Effector CD4-positive, alpha-beta T cell (primary cell): ENCODE measurements at regions not wholly inside any gene's neighbourhood (a gene's known extent, or its start where the extent isn't known, plus 50 kb on each side); places are given as distances from the start of the nearest gene placed in this dataset.

Experiments used
- DNase-seq: peaks from one replicate; pipeline ENCODE4 v3.0.0-alpha.2; 2020

DNA sequence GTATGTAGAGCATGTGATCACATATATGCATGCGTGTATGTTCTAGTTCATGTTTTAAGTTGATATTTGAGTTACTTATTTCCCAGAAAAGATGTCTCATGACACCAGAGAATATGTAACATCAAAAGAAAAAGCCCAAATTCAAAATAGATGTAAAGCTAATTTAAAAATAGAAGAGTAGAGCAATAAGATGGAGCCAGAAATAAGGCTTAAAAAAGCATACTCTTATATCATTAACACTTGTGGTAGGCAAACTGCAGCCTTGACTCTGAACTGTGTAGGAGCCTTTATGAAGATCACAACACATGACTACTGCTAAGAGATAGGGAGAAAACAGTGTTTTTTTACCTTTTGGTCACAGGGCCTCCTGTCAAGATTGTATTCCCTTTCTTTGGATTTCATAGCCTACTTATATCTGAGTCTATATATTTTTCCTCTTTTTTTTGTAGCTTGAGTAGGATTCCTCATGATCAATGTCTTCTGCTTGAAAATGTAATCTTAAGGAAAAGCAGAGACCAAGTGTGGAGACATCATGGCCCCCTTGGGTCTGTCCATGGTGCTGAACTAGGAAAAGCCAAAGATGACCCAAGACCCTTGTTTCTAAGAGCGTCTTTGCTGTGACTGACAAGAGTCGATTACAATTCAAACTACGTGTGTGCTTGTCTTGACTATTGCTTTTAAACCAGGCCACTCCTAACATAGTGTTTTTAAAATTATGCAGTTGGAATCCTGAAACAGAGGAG lies 390.4 kb downstream of the SHISA9 start:
- DNase-seq = no peak

DNA sequence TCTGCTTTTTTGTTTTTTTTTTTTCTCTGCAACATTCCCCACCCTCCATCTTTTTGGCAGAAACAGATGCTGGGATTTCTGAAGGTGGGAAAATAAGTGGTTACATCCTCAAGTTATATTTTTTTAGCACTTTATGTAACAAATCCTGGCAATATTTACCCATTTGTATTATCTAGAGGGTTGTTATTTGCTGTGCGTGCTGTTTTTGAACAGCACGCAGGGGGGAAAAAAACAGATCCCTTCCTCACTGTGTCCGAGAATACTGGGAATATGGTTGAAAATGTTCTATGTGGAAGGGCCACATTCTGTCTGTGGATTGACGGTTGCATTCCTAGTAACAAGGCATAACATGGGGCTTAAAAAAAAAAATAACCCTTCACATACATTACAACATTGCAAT lies 394.8 kb downstream of the SHISA9 start:
- DNase-seq = no peak

DNA sequence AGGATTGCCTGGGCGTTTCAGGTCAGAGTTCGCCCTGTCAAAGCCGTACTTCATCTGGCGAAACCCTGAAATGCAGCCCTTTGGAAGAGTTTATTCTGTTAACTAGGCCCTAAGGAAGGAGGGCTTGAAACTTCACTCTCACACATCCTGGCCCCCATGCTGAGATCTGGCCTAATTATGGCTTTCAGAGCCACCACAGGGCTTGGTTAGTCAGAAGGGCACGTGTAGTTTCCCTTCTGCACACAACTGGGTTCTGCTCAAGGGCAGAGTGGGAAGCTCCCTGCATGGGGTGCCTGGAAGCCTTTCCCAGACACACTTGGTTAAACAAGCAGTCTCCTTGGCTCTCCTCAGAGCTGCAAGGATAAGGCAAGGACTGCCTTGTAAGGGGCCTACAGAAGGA lies 397.3 kb downstream of the SHISA9 start:
- no peak for DNase-seq

DNA sequence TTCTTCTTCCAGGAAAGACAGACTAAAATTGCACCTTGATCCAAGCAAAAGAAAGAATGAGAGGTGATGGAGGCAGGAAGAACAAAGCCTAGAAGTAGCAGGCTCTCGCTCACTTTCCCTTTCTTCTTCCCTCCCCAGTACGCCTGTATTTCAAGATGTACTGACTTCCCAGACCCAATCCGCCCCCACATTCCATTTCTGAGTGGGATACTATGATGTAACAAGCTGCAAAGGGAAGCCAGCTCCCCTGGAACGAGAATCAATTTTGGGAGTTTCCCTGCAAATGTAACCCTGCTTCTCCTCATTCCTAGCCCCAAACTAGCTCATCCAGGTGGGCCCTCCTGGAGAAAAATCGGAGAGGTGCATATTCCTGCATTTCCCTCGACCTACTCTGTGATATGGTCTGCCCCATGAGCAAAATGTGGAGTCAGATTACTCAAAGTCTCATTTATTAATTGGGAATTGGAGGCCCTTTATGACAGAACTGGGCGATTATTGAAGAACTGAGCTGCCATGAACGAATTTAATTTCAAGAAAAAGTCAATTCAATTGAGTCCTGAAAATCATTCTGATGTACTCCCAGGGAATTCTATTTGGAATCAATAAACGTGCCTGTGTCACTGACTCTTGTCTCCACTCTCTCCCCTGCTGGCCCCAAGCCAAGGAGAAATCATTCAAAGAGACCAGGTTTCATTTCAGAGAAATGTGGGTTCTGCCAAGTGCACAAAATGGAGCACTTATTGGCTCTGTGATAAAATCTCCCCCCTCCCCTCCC lies 398.9 kb downstream of the SHISA9 start:
- no peak for DNase-seq

DNA sequence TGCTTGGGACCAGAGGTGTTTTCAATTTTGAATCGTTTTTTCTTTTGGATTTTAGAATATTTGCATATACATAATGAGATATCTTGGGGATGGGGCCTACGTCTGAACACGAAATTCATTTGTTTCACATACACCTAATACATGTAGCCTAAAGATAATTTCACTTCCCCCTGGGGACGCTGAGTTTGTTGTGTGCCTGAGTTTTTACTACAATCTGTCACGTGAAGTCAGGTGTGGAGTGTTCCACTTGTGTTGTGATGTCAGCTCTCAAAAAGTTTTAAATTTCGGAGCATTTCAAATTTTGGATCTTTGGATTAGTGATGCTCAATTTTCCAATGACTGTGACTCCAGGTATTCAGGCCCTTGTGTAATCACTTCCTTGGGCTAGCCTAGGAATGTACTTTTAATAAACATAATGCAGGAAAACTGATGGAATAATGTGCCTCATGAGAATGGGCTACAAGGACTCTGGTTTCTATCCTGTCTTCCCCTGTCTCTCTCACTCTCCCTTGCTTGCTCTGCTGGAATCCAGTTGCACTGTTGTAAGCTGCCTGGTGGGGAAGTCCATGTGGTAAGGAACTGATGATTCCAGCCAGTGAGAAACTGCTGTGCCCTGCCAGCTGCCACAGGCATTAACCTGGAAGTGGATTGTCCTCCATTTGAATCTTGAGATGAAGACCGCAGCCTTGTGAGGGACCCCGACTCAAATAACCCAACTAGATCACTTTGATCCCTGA lies 403.8 kb downstream of the SHISA9 start:
- no peak for DNase-seq

DNA sequence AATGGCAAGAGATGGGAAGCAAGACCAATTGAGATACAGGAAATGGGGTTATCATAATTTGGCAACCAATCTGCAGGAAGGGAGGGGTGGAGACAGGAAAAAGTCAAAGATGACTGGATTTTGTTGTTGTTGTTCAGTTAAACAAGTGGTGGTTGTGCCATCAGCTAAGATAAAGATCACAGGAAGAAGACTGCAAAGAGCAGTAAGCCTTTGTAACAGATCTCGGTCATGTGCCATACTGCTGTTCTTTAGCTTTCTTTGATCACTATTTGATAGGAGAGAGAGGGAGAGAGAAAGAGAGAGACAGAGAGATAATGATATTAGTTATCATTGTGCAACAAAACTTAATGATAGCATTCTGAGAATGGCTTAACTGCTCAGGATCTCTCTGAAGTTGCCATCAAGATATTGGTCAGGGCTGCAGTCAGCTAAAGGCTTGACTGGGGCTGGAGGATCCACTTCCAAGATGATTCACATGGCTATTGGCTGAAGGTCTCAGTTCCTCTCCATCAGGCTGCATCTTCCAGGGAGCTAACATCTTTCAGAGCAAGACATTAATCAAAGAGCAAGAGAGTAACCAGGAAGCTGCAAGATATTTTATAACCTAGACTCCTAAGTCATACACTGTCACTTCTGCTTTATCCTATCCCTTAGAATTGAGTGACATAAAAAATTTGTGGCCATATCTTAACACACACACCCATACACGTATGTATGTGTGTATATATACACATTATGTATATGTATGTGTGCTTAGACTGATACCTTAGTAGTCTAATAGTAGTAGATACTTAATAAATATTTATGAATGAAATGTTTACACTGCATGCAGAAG lies 405.0 kb downstream of the SHISA9 start:
- DNase-seq = no peak

DNA sequence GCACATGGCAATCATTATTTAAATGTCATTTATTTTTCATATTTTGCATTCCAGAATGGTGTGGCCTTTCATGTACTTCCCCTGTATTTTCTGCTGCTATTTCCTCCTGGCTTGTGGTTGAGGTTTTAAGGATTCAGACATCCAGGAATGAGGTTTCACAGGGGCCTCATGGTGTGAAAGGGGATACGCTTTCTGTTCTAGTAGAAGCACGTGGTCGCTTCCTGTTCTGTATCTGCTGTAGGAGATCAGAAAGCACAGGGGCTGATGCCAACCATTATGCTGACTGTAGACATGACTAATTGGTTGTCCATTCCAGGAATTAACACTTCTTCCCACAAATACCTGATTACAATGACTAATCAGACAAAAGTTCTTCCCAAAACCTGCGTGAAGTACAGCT lies 405.9 kb downstream of the SHISA9 start:
- DNase-seq = no peak

DNA sequence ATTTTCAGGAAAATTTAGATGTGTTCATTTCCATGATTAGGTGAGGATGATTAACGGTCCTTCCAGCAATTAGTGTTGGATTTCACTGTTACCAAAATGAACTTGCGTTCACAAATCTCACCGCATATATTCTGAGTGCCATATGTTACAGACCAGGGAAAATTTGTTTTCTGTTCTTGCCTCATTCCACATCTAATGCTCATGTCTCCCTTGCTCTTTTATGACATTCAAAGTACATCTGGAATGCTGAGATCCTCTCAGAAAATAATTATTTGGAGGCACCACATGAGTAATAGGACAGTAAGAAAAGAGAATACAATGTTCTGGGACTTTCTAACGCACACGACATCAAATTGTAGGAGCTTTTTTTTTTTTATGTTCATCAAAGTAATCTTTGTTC lies 406.5 kb downstream of the SHISA9 start:
- no peak for DNase-seq

DNA sequence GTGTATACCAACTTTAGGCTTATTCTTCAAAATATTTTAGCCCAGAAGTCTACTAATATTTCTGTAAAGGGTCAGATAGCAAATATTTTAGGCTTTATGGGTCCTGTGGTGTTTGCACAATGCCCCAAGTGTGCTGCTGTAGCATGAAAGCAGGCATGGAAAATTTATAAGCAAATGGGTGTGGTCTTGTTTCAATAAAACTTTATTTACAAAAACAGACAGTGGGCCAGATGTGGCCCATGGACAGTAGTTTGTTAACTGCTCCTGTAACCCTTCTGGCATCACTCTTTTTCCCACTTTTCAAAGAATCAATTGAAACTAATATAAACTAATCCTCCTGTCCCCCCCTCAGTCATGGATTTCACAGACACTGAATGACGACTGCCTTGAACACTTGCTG lies 410.7 kb downstream of the SHISA9 start:
- no peak for DNase-seq

DNA sequence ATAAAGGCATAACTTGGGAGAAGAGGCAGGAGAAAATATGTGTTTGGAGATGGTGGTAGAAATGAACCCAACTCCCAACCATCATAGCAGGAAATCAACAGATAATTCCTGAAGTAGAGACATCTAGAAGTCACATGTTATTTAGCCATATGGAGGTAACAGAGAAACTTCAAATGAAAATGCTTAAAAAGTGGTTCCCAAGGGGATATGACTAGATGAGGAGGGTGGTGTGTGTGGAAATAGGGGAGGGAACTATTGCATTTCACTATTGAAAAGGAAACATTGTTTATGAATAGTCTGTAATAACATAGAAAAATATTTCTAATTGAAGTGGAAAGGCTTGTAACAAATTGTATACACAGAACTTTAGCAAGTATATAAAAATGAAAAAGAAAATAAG lies 412.0 kb downstream of the SHISA9 start:
- no peak for DNase-seq

DNA sequence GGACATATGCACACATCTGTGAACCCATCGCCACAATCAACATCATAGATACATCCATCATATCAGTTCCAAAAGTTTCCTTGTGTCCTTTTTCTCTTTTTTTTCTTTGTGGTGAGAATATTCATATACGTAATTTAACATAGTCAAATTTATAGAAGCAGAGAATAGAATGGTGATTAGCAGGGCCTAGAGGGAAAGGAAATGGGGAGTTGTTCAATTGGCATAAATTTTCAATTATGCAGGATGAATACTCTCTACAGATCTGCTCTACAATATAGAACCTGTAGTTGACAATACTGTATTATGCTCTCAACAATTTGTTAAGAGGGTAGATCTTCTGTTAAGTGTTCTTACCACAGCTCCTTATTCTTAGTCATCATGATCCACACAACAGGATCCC lies 413.2 kb downstream of the SHISA9 start:
- no peak for DNase-seq

DNA sequence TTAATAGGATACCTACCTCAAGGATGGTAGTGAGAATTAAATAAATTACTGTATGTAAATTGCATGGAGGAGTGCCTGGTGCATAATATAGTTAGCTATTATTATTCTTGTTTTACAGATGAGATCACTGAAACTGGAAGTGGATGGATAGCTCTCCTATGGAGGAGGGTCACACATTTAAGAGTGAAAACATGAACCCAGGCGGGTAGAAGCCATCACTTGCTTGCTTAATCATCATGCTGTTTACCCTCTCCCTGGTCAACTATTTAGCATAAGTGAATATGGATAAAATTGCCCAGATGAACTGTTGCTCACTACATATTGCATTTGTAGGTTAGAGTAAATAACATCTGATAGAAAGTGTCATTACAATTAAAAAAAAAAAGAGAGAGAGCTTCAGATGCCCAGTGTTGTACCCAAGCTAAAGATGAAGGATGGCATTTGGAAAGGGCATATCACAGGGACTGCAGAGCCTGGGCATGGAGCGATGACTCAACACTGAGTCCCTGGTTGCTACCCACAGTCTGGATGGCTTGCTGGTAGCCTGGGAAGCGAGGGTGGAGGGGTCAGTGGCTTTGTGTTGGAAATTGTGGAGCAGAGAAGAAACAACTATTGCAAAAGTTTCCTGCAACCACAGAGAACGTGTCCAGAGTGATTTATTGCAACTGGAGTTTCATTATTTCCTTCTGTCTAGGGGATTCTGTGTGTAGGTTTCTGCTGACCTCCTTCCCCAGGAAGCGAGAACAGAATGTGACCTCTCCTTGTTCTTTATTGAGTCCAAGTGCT lies 414.4 kb downstream of the SHISA9 start:
- DNase-seq = no peak

DNA sequence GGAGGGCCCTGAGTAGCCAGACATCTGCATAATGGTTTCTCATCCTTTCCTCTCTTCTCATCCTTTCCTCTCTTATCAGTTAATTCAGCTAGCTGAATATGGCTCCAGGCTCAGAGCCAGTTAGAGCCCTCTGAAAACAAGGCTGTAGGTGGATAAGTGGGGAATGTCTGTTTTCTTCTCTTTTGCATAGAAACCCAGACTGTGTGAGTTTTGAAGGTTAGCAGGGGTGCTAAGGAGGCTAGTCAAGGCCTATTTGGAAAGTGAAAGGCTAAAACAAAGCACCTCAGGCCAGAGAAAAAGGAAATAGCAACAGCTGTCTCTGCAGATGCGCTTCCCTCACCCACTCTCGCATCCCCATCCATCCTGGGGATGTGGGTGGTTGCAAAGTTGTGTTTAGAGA lies 420.9 kb downstream of the SHISA9 start:
- DNase-seq = no peak

DNA sequence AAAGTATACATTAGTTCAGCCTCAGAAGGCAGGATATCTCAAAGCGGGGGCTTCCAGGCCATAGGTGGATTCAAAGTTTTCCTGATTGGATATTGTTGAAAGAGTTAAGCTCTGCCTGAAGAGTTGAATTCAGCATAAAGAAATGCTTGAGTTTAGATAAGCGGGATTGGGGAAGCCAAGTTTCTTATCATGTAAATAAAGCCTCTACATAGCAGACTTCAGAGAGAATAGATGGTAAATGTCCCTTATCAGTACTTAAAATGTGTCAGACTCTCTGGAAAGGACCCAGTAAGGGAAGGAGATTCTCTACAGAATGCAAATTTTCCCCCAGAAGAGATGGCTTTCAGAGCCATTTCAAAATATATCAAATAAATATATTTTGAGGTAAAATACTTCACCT lies 423.5 kb downstream of the SHISA9 start:
- no peak for DNase-seq

DNA sequence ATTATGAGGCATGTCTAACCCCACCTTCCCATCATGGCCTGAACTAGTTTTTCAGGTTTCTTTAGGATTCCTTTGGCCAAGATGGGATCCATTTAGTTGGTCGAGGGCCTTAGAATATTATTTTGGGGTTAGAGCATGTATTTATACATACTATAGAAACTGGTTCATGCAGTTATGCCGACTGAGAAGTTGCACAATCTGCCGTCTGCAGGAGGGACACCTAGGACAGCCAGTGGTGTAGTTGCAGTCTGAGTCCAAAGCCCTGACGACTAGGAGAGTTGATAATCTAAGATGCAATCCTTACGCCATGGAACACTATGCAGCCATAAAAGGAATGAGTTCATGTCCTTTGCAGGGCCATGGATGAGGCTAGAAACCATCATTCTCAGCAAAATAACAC lies 424.0 kb downstream of the SHISA9 start:
- no peak for DNase-seq

DNA sequence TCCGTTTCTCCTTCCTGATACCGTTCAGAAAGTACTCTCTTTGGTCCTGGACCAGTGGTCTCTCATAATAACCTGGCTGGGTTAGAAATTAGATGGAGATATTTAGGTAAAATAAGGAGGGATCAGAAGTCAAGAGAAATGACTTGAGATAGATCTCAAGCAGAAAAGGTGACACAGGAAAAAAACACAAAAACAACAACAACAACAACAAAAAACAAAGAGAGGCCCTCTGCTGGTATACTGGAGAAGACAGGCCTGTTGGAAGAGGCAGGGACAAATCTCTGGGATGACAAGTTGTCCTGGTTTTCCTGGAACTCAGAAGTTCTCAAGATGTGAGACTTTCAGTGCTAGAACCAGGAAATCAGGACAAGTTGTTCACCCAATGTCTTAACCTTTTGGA lies 430.5 kb downstream of the SHISA9 start:
- no peak for DNase-seq

DNA sequence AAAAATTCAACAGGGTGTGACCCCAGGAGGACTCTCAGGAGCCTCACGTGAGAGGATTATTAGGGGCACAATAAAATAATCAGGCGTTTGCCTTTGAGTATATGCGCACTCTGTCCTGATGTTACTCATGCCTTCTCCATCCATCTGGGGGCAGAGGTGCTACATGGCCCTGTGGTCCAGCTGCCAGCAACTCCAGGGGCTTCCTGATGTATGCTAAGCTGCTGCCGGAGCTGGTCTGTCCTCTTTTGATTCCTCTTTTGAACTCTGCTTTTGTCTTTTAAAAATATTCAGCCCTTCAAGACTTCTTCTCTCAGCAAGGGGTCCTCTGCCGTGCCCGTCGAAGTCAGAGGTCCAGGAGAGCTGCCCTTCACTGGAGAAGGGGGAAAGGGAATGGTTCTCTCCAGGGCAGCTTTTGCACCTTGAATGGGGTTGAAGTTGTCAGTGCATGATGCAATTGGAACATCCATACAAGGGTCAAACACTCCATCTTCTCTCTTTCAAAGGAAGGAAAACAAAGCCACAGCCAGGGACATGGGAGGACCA lies 431.4 kb downstream of the SHISA9 start:
- DNase-seq = no peak

DNA sequence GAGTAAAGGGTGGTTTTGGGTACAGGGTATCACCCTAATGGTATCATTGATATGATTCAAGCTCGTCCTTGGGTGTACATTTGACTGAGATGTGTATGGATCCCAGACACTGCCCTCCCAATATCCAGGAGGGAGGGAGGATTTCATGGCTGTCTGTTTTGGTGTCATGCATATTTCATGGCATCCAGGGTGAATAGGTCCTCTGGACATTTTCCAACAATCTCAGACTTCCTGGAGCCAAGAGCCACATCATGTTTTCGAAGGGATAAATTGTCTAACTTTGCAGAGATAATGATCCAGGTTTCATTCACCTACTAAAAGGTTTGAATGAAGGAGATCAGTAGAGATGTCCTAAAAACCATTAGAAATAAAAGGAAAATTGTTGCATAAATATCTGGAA lies 431.9 kb downstream of the SHISA9 start:
- DNase-seq = no peak

DNA sequence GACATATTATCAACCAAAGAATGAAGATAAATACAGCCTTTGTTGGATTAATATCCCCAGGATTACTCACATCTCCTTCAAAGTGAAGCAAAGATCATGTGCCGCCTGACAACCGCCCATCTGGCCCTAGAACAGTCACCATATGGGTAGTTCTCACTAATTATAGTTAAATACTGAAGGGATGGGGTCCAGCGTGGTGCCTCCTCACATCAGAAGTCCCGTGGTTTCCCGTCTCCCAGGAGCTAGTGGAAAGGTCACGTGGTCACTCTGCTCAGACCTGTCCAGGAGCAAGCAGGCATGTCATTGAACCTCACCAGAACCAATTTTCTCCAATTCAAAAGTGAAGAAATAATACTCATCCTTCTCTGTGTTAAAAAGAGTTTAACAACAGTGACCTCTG lies 434.5 kb downstream of the SHISA9 start:
- DNase-seq = no peak

DNA sequence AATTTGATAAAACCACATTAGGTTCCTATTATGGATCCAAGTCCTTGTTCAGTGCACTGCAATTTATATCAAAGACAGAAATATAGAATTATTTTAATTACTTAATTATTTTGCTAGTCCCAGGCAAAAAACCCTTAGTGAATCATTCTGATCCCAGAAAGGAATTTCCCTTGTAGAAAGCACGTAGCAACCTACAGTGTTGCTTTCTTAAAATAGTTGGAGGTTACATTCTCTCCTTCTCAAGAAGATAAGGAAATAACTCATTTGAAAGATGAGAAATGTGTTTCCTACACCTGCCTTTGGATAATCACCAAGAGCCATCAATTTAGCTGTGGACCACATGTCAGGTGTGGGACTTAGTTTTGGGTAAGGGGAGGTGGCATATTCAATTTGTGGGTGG lies 434.9 kb downstream of the SHISA9 start:
- DNase-seq = no peak
